K562 (cell line): ENCODE measurements at regions not wholly inside any gene's neighbourhood (a gene's known extent, or its start where the extent isn't known, plus 50 kb on each side); places are given as distances from the start of the nearest gene placed in this dataset.

ENCODE experiments used
- CTCF ChIP-seq, 3 experiments: IDR thresholded peaks in 2 of 3; conservative IDR thresholded peaks in 1 of 3; 2 replicates each; pipeline ENCODE4 v1.5.1; 2011 to 2012; ENCODE audit warnings: low read length in 3 of 3, mild to moderate bottlenecking in 3 of 3, control low read depth in 2 of 3, improper control_type of control experiment in 1 of 3, inconsistent platforms in 1 of 3, low read depth in 1 of 3, mixed read lengths in 1 of 3, moderate library complexity in 1 of 3; ENCODE audit not compliant: insufficient read depth in 2 of 3
- ZNF780A ChIP-seq: fragments of 250-450 bp; sonication (Bioruptor Pico); IDR thresholded peaks from 2 replicates; pipeline ENCODE4 v1.5.0; 2021; ENCODE audit warnings: mild to moderate bottlenecking

- TF ChIP-seq ZNF780A (CRISPR knock-in tag) (no peak), CTCF (IDR thresholded peaks at IDR 0.05 in 2 of 3, conservative IDR thresholded peaks at IDR 0.05 in 1 of 3; ENCODE audit: insufficient read depth in 2 of 3, low read depth in 1 of 3, low read length in 3 of 3) (no peak)
Observed at GRCh38 chr4:157984285-157984911, 188.4 kb downstream of the GASK1B start.
